Upper lobe of left lung (tissue), 4 donors: ENCODE measurements at regions not wholly inside any gene's neighbourhood (a gene's known extent, or its start where the extent isn't known, plus 50 kb on each side); places are given as distances from the start of the nearest gene placed in this dataset.

Experiments used
- POLR2A ChIP-seq, 4 donors: fragments of 450-650 bp; IDR thresholded peaks; one replicate each; pipeline ENCODE4 v1.5.1; 2016 to 2017; ENCODE audit warnings: antibody characterized with exemption in 4 of 4, mild to moderate bottlenecking in 2 of 4
- TF ChIP-seq, protein P1 (sequence below), 6 experiments: fragments of 450-650 bp in 4 of 6; fragments of 200-600 bp in 2 of 6; sonication (generic) in 2 of 6; IDR thresholded peaks; one replicate each; pipeline ENCODE4 v1.5.1; 2016 to 2019; ENCODE audit warnings: antibody characterized with exemption in 6 of 6

DNA sequence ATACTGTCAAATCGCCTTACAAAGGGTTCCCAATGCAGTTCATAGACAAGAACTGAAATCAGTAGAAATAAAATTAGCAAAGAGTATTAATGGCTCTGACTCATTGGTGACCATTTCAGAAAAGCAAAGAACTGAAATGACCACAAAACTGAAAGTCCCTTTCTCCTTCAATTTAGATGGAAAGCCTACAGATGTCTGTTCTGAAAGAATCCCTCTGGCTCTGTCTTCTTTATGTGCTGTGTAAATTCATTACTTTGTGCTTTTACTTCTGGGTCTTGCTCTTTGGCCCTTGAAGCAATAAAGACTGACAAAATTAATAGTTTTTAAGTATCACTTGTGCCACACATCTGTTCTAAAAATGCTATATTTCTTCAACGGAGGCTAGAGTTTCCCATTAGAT lies 62.7 kb upstream of the GPR89A start:
- TF ChIP-seq, protein P1, sequence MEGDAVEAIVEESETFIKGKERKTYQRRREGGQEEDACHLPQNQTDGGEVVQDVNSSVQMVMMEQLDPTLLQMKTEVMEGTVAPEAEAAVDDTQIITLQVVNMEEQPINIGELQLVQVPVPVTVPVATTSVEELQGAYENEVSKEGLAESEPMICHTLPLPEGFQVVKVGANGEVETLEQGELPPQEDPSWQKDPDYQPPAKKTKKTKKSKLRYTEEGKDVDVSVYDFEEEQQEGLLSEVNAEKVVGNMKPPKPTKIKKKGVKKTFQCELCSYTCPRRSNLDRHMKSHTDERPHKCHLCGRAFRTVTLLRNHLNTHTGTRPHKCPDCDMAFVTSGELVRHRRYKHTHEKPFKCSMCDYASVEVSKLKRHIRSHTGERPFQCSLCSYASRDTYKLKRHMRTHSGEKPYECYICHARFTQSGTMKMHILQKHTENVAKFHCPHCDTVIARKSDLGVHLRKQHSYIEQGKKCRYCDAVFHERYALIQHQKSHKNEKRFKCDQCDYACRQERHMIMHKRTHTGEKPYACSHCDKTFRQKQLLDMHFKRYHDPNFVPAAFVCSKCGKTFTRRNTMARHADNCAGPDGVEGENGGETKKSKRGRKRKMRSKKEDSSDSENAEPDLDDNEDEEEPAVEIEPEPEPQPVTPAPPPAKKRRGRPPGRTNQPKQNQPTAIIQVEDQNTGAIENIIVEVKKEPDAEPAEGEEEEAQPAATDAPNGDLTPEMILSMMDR (IDR thresholded peaks at IDR 0.05): no peak
- TF ChIP-seq POLR2A (IDR thresholded peaks at IDR 0.05): no peak
